HuH-7 (cell line): ENCODE measurements at regions not wholly inside any gene's neighbourhood (a gene's known extent, or its start where the extent isn't known, plus 50 kb on each side); places are given as distances from the start of the nearest gene placed in this dataset.
"Not testable (repeated sequence)": the region's sequence is repeated elsewhere in the genome, so short reads cannot be mapped to it uniquely, and the experiment has no call there.

Experiments used
- DNase-seq: peaks from one replicate; pipeline ENCODE4 v3.0.0; 2011; ENCODE audit warnings: low spot score

DNA sequence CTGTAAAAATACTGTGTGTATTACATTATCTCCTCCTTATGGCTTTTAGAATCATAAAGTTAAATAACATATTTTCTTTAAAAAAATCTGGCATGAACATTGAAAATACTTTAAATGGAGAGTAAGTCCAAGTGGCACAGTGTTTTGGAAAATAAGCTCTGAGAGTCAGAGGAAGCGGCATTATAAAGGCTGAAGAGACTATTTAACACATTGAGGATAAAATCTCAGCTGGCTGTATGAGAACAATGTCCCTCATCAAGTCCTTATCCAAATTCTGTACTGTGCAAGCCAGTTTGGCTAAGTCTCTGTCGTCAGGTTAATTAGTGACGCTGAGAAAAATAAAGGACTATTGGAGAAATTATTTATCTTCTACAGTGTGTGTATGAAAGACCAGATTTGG lies 245.5 kb downstream of the MFSD1 start:
- no peak for DNase-seq

DNA sequence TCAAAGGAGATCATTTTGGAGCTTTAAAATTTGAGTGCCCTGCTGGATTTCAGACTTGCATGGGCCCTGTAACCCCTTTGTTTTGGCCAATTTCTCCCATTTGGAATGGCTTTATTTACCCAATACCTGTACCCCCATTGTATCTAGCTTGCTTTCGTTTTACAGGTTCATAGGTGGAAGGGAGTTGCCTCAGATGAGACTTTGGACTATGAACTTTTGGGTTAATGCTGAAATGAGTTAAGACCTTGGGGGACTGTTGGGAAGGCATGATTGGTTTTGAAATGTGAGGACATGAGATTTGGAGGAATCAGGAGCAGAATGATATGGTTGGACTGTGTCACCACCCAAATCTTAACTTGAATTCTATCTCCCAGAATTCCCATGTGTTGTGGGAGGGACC lies 250.6 kb downstream of the MFSD1 start:
- DNase-seq, result not testable (repeated sequence)

DNA sequence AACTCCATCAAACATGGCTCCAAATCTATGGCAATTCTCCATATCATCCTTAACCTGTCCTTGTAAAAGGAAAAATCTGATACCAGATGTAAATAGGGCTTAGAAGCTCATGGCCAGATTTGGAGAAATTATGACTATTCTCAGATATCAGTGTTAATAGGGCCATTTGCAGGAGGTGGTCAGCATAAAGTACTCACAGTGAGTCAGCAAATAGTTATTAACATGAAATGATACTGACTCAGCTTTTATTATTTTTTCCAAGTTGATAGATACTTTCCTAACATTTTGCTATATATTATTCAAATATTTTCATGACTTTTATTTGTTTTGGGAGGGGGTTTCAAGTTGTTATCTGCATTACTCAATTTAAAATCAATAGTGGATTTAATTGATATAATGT lies 255.8 kb downstream of the MFSD1 start:
- no peak for DNase-seq

DNA sequence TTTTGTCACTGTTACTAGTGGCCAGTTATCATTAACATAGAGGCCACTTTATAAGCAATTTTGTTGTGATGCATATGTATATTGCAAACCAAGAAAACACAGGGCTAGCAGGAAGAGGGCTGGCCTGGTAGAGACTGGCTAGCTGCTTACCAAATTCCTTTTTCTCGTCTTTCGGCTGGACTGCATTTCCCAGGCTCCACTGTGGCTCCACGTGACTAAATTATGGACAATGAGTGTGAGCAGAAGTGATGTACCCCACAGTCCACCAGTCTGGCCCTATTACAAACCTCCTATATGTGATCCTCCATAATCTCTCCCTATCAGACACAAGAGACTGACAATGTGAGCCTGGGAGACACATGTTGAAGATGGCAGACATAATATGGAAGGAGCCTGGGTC lies 257.0 kb downstream of the MFSD1 start:
- DNase-seq, result no peak

DNA sequence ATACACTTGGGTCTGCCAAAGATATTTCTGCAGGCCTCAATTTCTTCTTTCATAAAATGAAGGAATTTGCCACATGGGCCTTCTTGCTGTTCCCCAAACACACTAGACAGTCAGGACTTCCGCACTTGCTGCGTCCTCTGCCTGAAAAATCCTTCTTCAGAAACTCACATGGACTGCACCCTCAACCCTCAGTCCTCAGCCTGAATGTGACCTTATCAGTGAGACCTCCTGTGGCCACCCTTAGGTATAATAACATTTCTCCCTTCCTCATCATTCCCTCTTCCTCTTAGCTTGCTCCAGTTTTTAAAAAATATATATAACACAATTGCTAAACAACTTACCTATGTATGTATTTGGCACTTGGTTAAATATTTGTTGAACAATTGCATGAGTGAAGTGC lies 257.5 kb downstream of the MFSD1 start:
- peak; percentile 1 for DNase-seq

DNA sequence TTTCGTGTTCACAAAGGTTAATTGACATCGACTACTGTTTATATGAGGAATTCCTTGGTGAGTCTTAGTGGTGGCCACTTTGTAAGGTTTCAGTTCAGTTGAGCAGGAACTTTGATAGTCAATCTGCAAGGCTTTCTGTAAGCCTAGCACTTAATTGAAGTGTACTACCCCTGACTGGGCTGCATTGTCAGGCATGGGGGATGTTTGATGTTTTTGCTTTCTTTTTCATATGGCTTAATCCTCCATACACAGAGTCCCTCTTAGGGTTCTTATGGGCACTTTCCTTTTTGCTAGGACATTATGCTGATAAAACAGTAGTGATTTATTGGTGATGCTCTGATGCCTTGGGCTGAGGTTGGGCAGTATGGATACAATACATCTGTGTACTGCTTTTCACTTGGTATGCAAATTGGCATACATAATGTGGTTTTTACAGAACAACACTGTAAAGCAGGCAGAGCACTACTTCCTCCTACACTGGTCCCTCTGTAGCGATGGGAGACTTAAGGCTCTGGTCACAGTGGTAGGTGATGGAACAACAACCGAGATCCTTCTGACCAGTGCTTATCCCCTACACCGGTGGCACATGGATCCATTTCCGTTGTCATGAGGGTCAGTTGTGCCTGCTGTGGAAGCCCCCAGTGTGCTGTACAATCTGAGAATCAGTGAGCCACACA lies 261.0 kb downstream of the MFSD1 start:
- no peak for DNase-seq

DNA sequence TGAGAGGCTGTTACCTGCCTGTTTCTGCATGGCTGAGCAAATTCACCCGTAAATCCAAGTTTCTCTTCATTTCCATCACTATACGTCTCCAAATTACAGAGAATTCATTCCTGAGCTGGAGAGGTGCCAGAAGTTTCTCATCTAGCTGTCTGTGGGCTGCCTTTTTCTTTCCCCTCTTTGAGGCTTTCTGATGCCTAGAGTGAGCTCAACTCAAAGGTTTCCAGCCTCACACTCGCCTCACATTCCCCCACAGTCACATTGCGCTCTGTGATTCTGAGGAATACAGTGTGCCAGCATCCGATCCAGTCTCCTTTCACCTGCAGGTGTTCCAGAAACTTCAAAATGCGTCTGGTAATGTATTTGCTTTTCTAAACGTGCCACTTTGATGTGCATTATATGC lies 267.2 kb downstream of the MFSD1 start, which contains the start of gene IQCJ:
Gene IQCJ, plus strand, starts transcription at position 229 of the 400 bp plus-strand sequence.
- DNase-seq, result no peak

DNA sequence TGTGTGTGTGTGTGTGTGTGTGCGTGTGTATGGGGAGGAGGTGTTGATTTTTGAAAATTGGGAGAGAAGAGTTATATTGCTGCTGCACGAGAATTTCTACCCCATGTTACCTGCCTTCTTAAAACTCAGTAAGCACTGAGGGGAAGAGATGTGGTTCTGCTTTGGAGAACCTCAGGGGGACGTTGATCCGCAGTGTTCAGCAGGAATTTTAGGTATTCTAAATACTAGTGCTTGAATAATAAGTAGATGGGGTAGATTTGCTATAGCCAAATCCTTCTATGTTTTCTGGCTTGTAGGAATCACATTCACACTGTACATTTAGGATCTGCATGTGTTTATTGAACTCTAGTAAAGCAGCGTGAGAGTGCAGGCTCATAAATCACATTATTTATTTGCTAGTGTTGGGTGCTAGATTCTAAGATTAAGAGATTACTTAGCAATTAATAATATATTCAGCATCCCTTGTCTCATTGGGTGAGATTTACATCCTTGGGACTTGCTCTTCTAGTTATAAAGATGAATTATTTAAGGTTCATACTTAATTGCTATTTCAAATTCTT lies 268.1 kb downstream of the MFSD1 start:
- DNase-seq, result no peak

DNA sequence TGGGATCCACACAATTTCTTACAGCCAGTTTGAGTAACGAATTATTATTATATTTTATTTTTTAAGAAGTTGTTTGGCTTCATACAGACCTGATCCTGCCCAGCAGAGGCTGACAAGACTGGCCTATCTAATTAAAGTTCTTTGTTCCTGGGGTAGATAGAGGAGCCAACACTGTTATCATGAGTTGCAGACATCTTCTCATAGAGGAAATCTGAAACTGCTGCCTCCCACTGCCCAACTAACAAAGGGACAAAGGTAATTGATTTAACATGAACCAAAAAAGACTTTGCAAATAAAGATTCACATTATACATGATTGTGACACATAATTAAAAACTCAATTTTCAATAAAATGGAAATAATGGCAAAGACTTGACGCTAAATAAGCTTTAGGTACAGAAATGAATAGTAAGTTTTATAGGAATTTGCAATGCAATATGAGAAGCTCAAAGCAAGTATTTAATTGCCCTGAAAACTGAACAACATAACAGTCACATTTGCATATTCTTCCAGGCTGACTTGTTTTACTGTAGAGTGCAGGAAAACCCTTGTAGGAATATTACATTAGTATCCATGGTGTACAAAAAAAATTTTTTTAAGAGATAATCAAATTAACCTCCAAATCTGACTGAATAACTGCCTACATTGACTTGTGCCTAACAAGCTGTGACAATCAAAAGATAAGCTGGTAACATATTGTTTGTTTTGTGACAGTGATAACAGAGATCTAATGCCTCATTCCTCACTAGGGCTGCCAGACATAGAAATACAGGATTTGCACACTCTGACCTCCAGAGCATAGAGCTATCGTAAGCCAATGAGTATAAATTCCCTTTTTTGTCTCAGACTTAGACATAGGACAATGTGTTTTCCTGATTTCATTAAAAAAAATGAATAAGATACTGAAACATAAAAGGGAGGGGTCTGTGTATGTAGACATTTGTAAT lies 273.2 kb downstream of the MFSD1 start:
- DNase-seq, result no peak

DNA sequence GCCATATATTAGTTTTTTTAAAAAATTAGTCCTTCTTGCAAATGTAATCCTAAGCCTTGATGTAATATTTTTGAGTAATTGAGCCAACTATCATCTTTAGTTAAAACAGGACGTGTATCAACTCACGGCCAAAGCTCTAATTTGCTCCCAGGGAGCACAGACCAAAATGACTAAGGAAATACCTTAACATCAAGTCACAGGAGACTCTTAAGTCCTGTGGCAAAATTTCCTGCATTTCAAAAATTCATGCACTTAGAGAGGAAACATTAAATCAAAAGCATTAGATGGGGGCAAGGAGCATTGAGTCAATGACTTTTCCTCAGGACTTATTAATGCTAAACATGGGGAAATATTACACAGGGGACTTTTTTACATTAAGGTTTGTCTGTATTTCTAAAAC lies 276.0 kb downstream of the MFSD1 start:
- DNase-seq, result no peak

DNA sequence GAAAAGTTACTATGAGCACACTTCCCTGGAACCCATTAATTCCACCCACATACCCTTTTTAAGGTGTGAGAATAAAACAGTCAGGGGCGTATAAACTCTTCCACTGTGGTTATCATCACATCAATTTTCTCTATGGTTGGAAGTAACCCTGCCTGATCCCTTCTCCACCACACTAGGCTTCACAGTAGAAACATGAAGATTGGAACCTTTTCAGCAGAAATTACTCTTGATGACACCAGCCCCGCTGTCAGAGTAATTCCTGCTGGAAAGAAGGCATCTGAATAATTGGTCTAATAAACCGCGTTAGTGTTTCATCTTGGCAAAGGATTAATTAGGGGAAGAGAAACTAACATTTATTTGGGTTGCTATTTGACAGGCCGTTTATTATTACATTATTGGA lies 278.4 kb downstream of the MFSD1 start:
- DNase-seq, result no peak

DNA sequence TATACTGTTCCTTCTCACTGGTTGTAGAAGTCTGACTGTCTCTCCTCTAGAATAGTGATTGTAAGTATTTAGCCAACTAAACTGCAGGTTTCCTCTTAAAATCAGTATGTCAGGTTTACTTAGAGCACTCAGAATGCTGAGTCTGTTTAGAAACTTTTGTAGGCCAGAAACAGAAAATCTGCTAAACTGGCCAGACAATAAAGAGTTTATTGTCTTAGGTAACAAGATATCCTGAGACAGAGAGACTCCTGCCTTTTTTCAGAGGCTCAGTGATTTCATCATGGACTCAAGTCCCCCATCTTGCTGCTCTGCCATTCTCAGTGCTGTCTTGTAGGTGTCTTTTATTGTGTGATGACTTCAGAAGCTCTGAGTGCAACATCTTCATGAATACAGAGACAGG lies 279.0 kb downstream of the MFSD1 start:
- DNase-seq, result no peak

DNA sequence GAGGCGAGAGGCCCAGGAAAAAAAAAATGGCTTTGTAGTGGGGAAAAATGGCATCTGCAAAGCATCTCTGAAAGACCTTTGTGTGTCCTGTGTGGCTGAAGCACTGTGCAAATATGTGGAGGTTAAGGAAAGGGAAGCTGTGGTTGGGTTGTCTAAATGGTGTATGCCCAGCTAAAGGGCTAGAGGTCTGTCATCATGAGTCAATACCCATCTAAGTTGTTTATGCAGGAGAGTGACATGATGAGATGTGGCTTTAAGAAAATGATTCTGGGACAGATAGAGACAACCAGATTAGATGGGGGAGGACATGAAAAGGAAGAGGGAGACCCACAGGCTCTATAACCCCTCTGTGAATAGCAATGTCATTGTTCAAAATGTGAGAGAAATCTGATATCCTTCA lies 280.7 kb downstream of the MFSD1 start:
- DNase-seq, result no peak

DNA sequence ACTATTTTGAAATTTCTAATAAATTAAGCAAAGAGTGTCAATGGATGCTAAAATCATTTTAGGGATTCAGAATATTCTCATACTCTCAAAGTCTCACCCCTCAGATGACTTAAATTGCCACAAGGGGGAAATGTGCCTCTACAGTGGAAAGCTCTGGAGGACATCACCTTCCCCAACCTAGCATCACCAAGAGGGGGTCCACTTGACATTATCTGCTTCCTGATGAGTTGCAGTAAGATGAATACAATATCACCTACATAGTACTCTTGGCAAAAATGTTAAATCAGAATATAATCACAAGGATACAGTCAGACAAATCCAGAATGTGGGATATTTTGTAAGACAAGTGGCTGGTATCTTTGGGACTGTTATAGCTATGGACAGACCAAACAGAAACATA lies 290.1 kb downstream of the MFSD1 start:
- no peak for DNase-seq

DNA sequence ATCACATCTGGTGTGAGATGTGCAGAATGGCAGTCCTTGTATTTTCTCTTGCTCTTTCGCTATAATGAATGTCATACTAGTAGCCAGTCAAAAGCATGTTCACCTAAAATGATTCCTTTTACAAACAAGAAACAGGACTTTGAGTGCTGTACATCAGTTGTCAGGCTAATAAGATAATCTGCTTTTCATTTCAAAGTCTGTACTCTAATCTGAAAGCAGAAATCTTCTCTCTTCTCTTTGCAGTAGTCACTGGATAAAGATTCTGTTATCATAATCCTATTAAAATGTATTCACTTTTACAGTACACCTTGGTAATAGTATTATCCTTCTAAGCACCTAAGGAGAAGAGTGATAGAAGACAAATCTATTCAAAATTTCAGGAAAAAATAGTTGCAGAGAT lies 300.1 kb downstream of the MFSD1 start:
- DNase-seq, result no peak

DNA sequence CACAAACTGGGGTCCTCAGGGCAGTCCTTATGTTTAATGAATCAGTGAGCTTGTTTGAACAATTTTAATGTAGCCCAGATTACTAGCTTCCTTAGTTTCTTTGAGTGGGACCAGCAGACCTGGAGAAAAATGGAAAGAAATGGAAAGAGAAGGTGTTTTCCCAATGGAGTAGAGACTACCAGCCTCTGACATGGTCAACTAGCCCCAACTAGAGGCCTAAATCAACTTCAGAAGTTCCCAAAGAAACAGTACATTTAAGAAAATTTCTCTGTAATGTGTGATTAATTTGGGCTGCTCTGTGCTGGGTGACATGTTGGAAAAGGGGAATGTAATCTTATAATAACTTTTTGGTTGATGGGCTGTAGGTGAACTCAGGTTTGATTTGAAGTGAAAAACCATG lies 310.9 kb downstream of the MFSD1 start:
- DNase-seq, result no peak

DNA sequence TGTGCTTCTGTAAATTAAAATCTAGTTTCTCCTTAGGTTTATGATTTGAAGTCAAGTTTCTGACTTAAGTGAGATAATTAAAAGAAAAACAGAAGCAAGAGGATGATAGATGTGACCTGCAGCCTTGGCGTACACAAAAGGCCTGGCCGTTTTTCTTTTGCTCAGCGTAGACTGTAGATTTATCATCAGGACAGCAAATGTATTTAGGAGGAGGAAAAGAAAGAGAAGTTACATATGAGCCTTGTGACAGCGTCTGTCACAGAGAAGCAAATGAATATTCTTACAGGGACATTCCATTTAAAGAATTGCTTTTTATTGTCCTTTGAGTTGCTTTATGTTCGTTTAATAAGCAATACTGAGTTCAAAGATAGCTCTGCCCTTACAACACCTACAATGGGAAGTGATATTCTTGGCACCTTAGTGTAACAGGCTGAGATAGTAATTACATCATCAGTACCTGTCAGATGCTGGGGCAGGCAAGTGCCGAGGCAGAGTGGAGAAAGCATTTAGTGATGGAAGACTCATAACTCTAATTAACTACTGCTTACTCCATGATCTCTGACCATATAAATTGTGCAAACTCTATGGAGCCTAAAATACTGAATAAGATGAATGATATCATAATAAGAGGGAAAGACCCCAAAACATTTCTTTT lies 311.5 kb downstream of the MFSD1 start:
- no peak for DNase-seq

DNA sequence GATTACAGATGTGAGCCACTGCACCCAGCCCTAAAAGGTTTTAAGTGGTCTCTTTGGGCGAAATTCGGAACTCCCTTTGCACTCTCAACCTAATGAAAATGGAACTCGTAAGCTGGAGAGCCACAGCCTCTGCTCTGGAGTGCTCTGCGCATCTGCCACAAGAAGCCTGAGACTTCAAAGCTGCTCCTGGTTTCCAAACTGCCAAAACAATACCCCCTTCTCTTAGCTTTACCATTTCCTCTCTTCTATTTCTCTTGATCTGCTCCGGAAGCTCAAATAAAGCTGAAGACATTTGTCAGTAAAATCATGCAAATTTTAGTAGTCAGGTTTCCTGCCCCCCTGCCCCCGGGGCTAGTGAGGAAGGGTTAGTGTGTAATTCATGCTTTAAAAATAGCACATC lies 312.7 kb downstream of the MFSD1 start:
- no peak for DNase-seq

DNA sequence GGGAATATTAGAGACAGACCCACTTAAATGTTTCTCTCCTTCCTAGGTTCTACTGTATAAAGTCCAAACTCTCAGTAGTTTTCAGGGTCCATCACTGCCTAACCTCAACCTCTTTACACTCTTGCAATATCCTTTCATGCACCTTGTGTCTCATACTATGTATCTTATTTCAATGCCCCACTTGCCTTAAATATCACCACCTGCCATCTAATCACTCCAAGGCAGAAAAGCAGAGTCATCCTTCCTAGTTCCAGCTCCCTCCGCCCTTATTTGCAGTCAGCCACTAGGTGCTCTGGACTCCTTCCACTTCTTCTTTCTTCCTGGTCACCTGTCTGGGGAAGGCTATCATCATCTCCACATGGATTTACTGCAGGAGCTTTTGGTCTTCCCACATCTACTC lies 322.0 kb downstream of the MFSD1 start:
- no peak for DNase-seq

DNA sequence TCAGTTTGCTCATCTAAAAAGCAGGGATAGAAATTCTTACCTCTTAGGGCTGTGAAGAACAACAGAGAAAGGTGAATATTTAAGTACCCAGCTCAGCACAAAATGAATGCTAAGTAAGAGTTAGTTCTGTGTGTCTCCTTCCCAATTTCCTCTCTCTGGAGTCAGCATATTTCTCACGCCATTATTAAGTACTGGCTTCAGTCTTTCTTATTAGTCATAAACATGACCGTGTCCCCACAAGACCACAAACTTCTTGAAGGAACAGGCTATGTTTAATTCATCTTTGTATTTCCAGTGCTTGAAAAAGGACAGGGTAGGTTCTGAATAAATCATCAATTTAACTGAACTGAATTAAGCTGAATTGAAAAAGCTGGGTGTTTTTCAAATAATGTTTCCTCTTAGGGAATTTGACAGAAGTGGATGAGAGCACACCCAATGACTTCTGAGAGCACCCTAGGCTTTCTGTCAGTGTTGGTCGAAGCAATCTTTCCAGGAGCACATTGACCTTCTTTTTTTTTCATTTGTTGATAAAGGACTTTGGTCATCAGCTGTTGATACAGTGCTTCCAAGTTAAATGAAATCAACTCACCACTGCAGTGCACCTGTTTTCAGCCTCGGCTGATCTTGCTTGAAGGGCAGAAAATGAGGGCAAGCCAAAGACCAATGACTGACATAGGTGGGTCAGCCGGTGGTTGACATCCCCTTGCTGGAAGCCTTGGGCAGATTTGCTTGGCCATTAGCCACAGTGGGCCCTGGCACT lies 324.6 kb downstream of the MFSD1 start:
- DNase-seq, result no peak

DNA sequence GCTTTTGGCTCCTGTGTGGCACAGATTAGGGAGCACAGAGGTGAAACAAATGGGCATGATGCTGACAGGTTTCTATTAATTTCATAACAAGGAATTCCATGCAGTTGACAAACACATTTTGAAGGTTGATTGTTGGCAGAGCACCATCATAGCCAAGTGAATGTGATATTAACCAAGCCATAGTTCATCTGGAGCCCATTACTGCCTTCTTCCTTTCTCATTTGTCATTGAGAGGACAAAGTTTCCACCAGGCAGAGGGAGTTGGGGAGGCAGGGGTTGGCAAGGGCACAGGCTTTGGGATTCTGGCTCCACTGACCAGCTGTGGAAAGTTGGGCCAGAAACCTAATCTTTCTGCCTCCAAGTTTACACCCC lies 325.2 kb downstream of the MFSD1 start:
- DNase-seq, result no peak

DNA sequence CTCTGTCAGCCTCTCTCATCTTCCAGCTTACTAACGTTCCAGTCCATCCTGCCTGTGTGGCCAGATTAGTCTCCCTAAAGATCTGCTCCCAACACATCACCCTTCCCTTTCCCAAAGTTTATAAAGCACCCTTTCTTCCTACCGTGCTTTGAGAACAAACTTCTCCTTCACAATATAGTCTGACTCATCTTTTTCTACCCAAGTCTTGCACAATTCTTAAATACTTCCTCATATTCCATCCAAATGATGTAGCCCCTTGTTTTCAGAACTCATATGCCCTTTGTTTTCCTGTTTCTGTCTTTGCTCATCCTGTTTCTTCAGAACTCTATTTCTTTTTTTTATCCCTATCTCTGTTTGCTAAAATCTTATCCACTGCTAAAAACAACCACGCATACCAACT lies 326.8 kb downstream of the MFSD1 start:
- no peak for DNase-seq
